Neutrophil (primary cell): ENCODE measurements at regions not wholly inside any gene's neighbourhood (a gene's known extent, or its start where the extent isn't known, plus 50 kb on each side); places are given as distances from the start of the nearest gene placed in this dataset.

Source experiments
- H3K27ac ChIP-seq: fragments of 200-600 bp; sonication (generic); 2 replicates; pipeline ENCODE4 v1.5.1; 2016; ENCODE audit warnings: mild to moderate bottlenecking, moderate library complexity
- H3K27me3 ChIP-seq: fragments of 200-600 bp; sonication (generic); 2 replicates; pipeline ENCODE4 v1.6.0; 2016; ENCODE audit warnings: mild to moderate bottlenecking
- H3K36me3 ChIP-seq: fragments of 200-600 bp; sonication (generic); 2 replicates; pipeline ENCODE4 v1.5.1; 2017
- H3K4me1 ChIP-seq, 2 experiments: fragments of 200-600 bp in 1 of 2; sonication (generic) in 1 of 2; 1 replicate in 1 of 2; 2 replicates in 1 of 2; pipeline versions ENCODE4 v1.5.1 to v1.6.1; 2013 to 2016; ENCODE audit warnings: low read depth in 1 of 2, low read length in 1 of 2, mild to moderate bottlenecking in 1 of 2, moderate library complexity in 1 of 2; ENCODE audit not compliant: control insufficient read depth in 1 of 2, insufficient read depth in 1 of 2
- H3K4me3 ChIP-seq, 2 experiments: fragments of 200-600 bp in 1 of 2; sonication (generic) in 1 of 2; 1 replicate in 1 of 2; 2 replicates in 1 of 2; pipeline ENCODE4 v1.5.1; 2013 to 2016; ENCODE audit warnings: low read depth in 1 of 2, low read length in 1 of 2, mild to moderate bottlenecking in 1 of 2, moderate library complexity in 1 of 2
- H3K9me3 ChIP-seq: fragments of 200-600 bp; sonication (generic); 2 replicates; pipeline ENCODE4 v1.5.1; 2016
- TF ChIP-seq, protein P1 (sequence below): fragments of 200-600 bp; sonication (generic); IDR thresholded peaks from 2 replicates; pipeline ENCODE4 v1.5.1; 2016; ENCODE audit warnings: antibody characterized with exemption

DNA sequence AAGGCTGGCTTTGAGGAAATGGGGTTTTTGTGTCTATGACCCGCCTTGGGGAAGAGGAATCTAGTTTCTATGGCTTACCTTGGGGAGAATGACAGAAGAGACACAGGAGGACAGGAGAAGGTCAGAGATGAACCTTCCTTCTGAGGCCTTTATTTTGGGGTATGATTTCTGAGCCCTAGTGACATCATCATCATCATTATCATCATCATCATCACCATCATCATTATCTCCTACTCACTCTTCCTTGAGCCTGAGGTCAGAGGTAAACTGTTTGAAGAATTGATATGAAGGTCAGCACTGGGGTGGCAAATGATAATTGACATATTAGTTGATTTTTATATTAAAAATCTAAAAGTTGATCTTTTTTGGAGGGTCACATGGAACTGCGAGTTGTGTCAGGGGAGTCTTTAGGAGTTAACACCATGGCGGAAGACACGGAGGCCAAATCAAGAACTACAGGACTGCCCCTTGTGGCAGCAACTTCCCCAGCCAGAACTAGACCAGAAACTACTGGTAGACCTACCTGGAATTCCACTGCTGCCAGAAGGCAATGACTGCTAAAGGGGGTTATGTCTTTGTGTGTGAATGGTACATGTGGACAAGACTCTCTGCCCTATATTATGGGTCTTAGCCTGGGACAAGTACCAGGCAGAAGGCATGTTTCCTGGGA lies 49.8 kb upstream of the WLS start:
- TF ChIP-seq, protein P1, sequence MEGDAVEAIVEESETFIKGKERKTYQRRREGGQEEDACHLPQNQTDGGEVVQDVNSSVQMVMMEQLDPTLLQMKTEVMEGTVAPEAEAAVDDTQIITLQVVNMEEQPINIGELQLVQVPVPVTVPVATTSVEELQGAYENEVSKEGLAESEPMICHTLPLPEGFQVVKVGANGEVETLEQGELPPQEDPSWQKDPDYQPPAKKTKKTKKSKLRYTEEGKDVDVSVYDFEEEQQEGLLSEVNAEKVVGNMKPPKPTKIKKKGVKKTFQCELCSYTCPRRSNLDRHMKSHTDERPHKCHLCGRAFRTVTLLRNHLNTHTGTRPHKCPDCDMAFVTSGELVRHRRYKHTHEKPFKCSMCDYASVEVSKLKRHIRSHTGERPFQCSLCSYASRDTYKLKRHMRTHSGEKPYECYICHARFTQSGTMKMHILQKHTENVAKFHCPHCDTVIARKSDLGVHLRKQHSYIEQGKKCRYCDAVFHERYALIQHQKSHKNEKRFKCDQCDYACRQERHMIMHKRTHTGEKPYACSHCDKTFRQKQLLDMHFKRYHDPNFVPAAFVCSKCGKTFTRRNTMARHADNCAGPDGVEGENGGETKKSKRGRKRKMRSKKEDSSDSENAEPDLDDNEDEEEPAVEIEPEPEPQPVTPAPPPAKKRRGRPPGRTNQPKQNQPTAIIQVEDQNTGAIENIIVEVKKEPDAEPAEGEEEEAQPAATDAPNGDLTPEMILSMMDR: no peak
- H3K4me3 ChIP-seq: no peak overlapping the region
- H3K27ac ChIP-seq: no peak overlapping the region
- no peaks in the 10 kb centered on the region for H3K4me1 ChIP-seq
- no peaks in the 10 kb centered on the region for H3K9me3 ChIP-seq
- no peaks in the 10 kb centered on the region for H3K36me3 ChIP-seq
- no peaks in the 10 kb centered on the region for H3K27me3 ChIP-seq
